GM12878 (cell line): ENCODE measurements at regions not wholly inside any gene's neighbourhood (a gene's known extent, or its start where the extent isn't known, plus 50 kb on each side); places are given as distances from the start of the nearest gene placed in this dataset.

Experiments
- ATAC-seq: fragments of 200-7000 bp; cut with Tn5 transposase; 3 replicates; pipeline ENCODE4 v1.9.1; 2020; ENCODE audit warnings: mild to moderate bottlenecking, moderate library complexity
- BruUV-seq: library from RNA; stranded (reverse); fragments of 400-500 nt; replicated peaks from 2 replicates; lab custom pipeline; 2021; lab: Mats Ljungman, UMichigan
- CTCF ChIA-PET: fragments of 300-600 bp; sonication (Branson Sonifier 250); formaldehyde crosslinking; extraction: SDS; loops from one replicate; lab custom pipeline; 2021; ENCODE audit warnings: inconsistent platforms; lab: Yijun Ruan, JAX
- POLR2A ChIA-PET: fragments of 350-600 bp; formaldehyde crosslinking; extraction: SDS; loops from one replicate; lab custom pipeline; 2021; ENCODE audit warnings: inconsistent platforms; lab: Charles Lee
- RAD21 ChIA-PET: fragments of 300-600 bp; sonication (Branson Sonifier 250); formaldehyde crosslinking; loops from one replicate; lab custom pipeline; 2023; ENCODE audit warnings: antibody characterized with exemption; ENCODE audit not compliant: unreplicated experiment; lab: Charles Lee
- SMC1A ChIA-PET: fragments of 300-600 bp; sonication (Branson Sonifier 250); formaldehyde crosslinking; loops from one replicate; lab custom pipeline; 2023; ENCODE audit not compliant: unreplicated experiment, uncharacterized antibody; lab: Charles Lee
- DNase-seq: peaks from one replicate; pipeline ENCODE4 v3.0.0-alpha.2; 2011; ENCODE audit warnings: low read depth, low spot score
- FAIRE-seq: peaks from 3 replicates; lab custom pipeline; 2011; peaks lifted over from hg19 to GRCh38; lab: Jason Lieb, UNC
- H2AFZ ChIP-seq: 2 replicates; pipeline ENCODE4 v1.6.0; 2011; ENCODE audit warnings: low read depth, low read length, control low read depth; ENCODE audit not compliant: control insufficient read depth
- H3K27ac ChIP-seq: 2 replicates; pipeline ENCODE4 v1.5.1; 2011; ENCODE audit warnings: control low read depth; ENCODE audit not compliant: control insufficient read depth, insufficient read depth
- H3K27me3 ChIP-seq, 2 experiments: replicated peaks in 1 of 2; 2 replicates each; pipeline versions ENCODE4 v1.6.0 to v1.6.1; 2011; ENCODE audit warnings: low read length in 1 of 2; ENCODE audit not compliant: control insufficient read depth in 2 of 2, insufficient read depth in 2 of 2
- H3K36me3 ChIP-seq, 2 experiments: 2 replicates each; pipeline ENCODE4 v1.5.1; 2011; ENCODE audit warnings: low read length in 1 of 2; ENCODE audit not compliant: control insufficient read depth in 2 of 2, insufficient read depth in 2 of 2
- H3K4me1 ChIP-seq: 2 replicates; pipeline ENCODE4 v1.6.1; 2011; ENCODE audit warnings: mild to moderate bottlenecking, low read length, moderate library complexity, mixed read lengths; ENCODE audit not compliant: control insufficient read depth, insufficient read depth
- H3K4me2 ChIP-seq: 2 replicates; pipeline ENCODE4 v1.6.0; 2011; ENCODE audit warnings: control low read depth; ENCODE audit not compliant: control insufficient read depth, insufficient read depth
- H3K4me3 ChIP-seq: fragments of 200-600 bp; sonication (generic); 2 replicates; pipeline ENCODE4 v1.5.1; 2016
- H3K79me2 ChIP-seq: 2 replicates; pipeline ENCODE4 v1.6.0; 2011; ENCODE audit warnings: low read length; ENCODE audit not compliant: control insufficient read depth, insufficient read depth
- H3K9ac ChIP-seq: 2 replicates; pipeline ENCODE4 v1.8.0; 2011; ENCODE audit warnings: low read length, control low read depth, mixed read lengths; ENCODE audit not compliant: control insufficient read depth, insufficient read depth
- H3K9me3 ChIP-seq: replicated peaks from 3 replicates; pipeline ENCODE4 v1.5.1; 2011; ENCODE audit warnings: mild to moderate bottlenecking, low read length; ENCODE audit not compliant: control insufficient read depth, insufficient read depth
- H4K20me1 ChIP-seq: 2 replicates; pipeline ENCODE4 v1.6.0; 2011; ENCODE audit not compliant: control insufficient read depth, insufficient read depth
- BCL11A ChIP-seq: IDR thresholded peaks from 2 replicates; pipeline ENCODE4 v1.6.1; 2011; ENCODE audit warnings: low read depth, low read length
- CHD1 ChIP-seq: IDR thresholded peaks from 2 replicates; pipeline ENCODE4 v1.6.1; 2012; ENCODE audit warnings: low read depth, low read length, improper control_type of control experiment
- E2F4 ChIP-seq: IDR thresholded peaks from 2 replicates; pipeline ENCODE4 v1.6.1; 2012; ENCODE audit warnings: low read depth, low read length, improper control_type of control experiment
- ESRRA ChIP-seq: IDR thresholded peaks from 2 replicates; pipeline ENCODE4 v1.6.1; 2012; ENCODE audit warnings: mild to moderate bottlenecking, low read length, improper control_type of control experiment
- FOXM1 ChIP-seq: IDR thresholded peaks from 2 replicates; pipeline ENCODE4 v1.6.1; 2012; ENCODE audit warnings: low read depth, mild to moderate bottlenecking, inconsistent platforms, low read length, moderate library complexity
- HDAC2 ChIP-seq: fragments of 200-600 bp; sonication (generic); IDR thresholded peaks from 2 replicates; pipeline ENCODE4 v1.6.1; 2017
- KLF5 ChIP-seq: fragments of 450-650 bp; IDR thresholded peaks from 2 replicates; pipeline ENCODE4 v1.6.1; 2014; ENCODE audit warnings: mild to moderate bottlenecking; ENCODE audit not compliant: partially characterized antibody
- MTA2 ChIP-seq: fragments of 450-650 bp; IDR thresholded peaks from 2 replicates; pipeline ENCODE4 v1.6.1; 2016; ENCODE audit warnings: low read depth, mild to moderate bottlenecking, moderate library complexity
- NRF1 ChIP-seq: conservative IDR thresholded peaks from 2 replicates; pipeline ENCODE4 v1.6.1; 2011; ENCODE audit warnings: mild to moderate bottlenecking, low read depth, low read length, improper control_type of control experiment
- RELA ChIP-seq: fragments of 450-650 bp; IDR thresholded peaks from 2 replicates; pipeline ENCODE4 v1.8.0; 2014; ENCODE audit warnings: borderline replicate concordance; ENCODE audit not compliant: partially characterized antibody
- SIX5 ChIP-seq: IDR thresholded peaks from 2 replicates; pipeline ENCODE4 v1.6.1; 2011; ENCODE audit warnings: mild to moderate bottlenecking, low read depth, low read length, moderate library complexity; ENCODE audit not compliant: severe bottlenecking
- STAT1 ChIP-seq: fragments of 450-650 bp; conservative IDR thresholded peaks from 2 replicates; pipeline ENCODE4 v1.6.1; 2014; ENCODE audit warnings: antibody characterized with exemption, mild to moderate bottlenecking
- TAF1 ChIP-seq: IDR thresholded peaks from 2 replicates; pipeline ENCODE4 v1.6.1; 2011; ENCODE audit warnings: mild to moderate bottlenecking, low read depth, low read length, borderline replicate concordance
- WRNIP1 ChIP-seq: IDR thresholded peaks from 2 replicates; pipeline ENCODE4 v1.6.1; 2011; ENCODE audit warnings: low read depth, low read length, improper control_type of control experiment, borderline replicate concordance
- in situ Hi-C: fragments of 300-500 bp; cut with MboI; formaldehyde crosslinking; loops from 9 replicates; pipeline ENCODE4 v1.14.3; 2018; ENCODE audit warnings: mixed read lengths
- intact Hi-C: fragments of 100-400 bp; cut with micrococcal nuclease; formaldehyde crosslinking; loops from one replicate; pipeline ENCODE4 v1.14.2; 2022; ENCODE audit not compliant: unreplicated experiment
- TF ChIP-seq, protein P1 (sequence below): IDR thresholded peaks from 2 replicates; pipeline ENCODE4 v1.6.1; 2011; ENCODE audit warnings: mild to moderate bottlenecking, low read depth, low read length, moderate library complexity; ENCODE audit not compliant: insufficient replicate concordance
- TF ChIP-seq, protein P2 (sequence below): fragments of 450-650 bp; IDR thresholded peaks from 2 replicates; pipeline ENCODE4 v1.6.1; 2017; ENCODE audit warnings: mild to moderate bottlenecking

DNA sequence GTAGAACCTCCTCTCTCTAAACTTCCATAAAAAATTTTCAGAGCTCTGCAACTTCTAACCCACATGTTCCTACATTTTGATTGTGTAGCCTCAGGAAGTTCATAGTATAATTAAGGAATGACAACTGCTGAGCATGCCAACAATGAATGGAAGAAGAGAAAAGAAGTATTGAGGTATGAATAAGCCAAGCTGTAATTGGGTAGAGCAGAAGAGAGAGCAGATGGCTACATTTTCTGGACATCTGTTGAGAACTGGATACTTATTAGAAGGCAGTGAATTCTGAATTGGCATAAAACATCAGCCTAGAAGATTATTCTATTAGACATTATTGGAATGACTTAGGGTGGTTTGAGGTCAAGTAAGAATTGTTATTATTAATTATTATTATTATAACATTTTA is 728.3 kb upstream of the PHF14 start:
- ChIA-PET POLR2A (no interaction called here), CTCF (interaction anchor here (1.0 kb wide), 1 partner anchor 18 kb away, joined by 3 read pairs; no protein-coding TSS in a partner anchor), SMC1A (no interaction called here), RAD21 (no interaction called here)
- Histone ChIP-seq H3K36me3 (no peaks in the 10 kb centered on the region), H4K20me1 (no peaks in the 10 kb centered on the region), H3K9ac (no peak overlapping the region), H3K4me1 (no peaks in the 10 kb centered on the region), H3K79me2 (no peaks in the 10 kb centered on the region), H3K27ac (no peak overlapping the region), H2AFZ (no peak overlapping the region), H3K9me3 (no peaks in the 10 kb centered on the region), H3K4me3 (no peak overlapping the region), H3K4me2 (no peak overlapping the region), H3K27me3 (no peaks in the 10 kb centered on the region)
- BruUV-seq = no TSS peak
- no peak for DNase-seq
- ATAC-seq = no peak
- no peak for FAIRE-seq
- intact Hi-C loops (no loop called here), in situ Hi-C loops (no loop called here)
- no peak for TF ChIP-seq SIX5
- TF ChIP-seq, protein P1, sequence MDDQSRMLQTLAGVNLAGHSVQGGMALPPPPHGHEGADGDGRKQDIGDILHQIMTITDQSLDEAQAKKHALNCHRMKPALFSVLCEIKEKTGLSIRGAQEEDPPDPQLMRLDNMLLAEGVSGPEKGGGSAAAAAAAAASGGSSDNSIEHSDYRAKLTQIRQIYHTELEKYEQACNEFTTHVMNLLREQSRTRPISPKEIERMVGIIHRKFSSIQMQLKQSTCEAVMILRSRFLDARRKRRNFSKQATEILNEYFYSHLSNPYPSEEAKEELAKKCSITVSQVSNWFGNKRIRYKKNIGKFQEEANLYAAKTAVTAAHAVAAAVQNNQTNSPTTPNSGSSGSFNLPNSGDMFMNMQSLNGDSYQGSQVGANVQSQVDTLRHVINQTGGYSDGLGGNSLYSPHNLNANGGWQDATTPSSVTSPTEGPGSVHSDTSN = no peak
- TF ChIP-seq, protein P2, sequence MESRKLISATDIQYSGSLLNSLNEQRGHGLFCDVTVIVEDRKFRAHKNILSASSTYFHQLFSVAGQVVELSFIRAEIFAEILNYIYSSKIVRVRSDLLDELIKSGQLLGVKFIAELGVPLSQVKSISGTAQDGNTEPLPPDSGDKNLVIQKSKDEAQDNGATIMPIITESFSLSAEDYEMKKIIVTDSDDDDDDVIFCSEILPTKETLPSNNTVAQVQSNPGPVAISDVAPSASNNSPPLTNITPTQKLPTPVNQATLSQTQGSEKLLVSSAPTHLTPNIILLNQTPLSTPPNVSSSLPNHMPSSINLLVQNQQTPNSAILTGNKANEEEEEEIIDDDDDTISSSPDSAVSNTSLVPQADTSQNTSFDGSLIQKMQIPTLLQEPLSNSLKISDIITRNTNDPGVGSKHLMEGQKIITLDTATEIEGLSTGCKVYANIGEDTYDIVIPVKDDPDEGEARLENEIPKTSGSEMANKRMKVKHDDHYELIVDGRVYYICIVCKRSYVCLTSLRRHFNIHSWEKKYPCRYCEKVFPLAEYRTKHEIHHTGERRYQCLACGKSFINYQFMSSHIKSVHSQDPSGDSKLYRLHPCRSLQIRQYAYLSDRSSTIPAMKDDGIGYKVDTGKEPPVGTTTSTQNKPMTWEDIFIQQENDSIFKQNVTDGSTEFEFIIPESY = no peak
- no peak for TF ChIP-seq MTA2
- no peak for TF ChIP-seq ESRRA
- no peak for TF ChIP-seq TAF1
- no peak for TF ChIP-seq BCL11A
- TF ChIP-seq FOXM1 = no peak
- no peak for TF ChIP-seq E2F4
- no peak for TF ChIP-seq NRF1
- no peak for TF ChIP-seq STAT1
- no peak for TF ChIP-seq KLF5
- no peak for TF ChIP-seq HDAC2
- TF ChIP-seq CHD1 = no peak
- no peak for TF ChIP-seq WRNIP1
- no peak for TF ChIP-seq RELA
